DOHH2 (cell line): ENCODE measurements at regions not wholly inside any gene's neighbourhood (a gene's known extent, or its start where the extent isn't known, plus 50 kb on each side); places are given as distances from the start of the nearest gene placed in this dataset.

ENCODE experiments used
- H3F3A ChIP-seq: fragments of 200-600 bp; sonication (generic), shearing (Covaris generic); 2 replicates; pipeline ENCODE4 v1.6.0; 2016; ENCODE audit warnings: antibody characterized with exemption, mild to moderate bottlenecking; ENCODE audit not compliant: control insufficient read depth, insufficient read depth
- H3K27ac ChIP-seq: fragments of 200-600 bp; sonication (generic); 2 replicates; pipeline ENCODE4 v1.5.1; 2014; ENCODE audit warnings: low read depth, mild to moderate bottlenecking, low read length, moderate library complexity
- H3K27me3 ChIP-seq: fragments of 200-600 bp; sonication (generic); 2 replicates; pipeline ENCODE4 v1.6.1; 2014; ENCODE audit warnings: mild to moderate bottlenecking, low read length, mixed read lengths; ENCODE audit not compliant: control insufficient read depth
- H3K36me3 ChIP-seq: fragments of 200-600 bp; sonication (generic); 2 replicates; pipeline ENCODE4 v1.6.1; 2014; ENCODE audit warnings: mild to moderate bottlenecking, low read length, moderate library complexity, mixed read lengths; ENCODE audit not compliant: control insufficient read depth
- H3K4me1 ChIP-seq: fragments of 200-600 bp; sonication (generic); 2 replicates; pipeline ENCODE4 v1.6.1; 2014; ENCODE audit warnings: mild to moderate bottlenecking, low read length, mixed read lengths; ENCODE audit not compliant: control insufficient read depth
- H3K4me2 ChIP-seq: fragments of 200-600 bp; sonication (generic); 2 replicates; pipeline ENCODE4 v1.6.0; 2014; ENCODE audit warnings: mild to moderate bottlenecking, low read length, moderate library complexity
- H3K4me3 ChIP-seq: fragments of 200-600 bp; sonication (generic); 2 replicates; pipeline ENCODE4 v1.5.1; 2014; ENCODE audit warnings: mild to moderate bottlenecking, low read length, mixed read lengths
- H3K79me2 ChIP-seq: fragments of 200-600 bp; sonication (generic); 2 replicates; pipeline ENCODE4 v1.6.1; 2014; ENCODE audit warnings: mild to moderate bottlenecking, low read length, mixed read lengths; ENCODE audit not compliant: control insufficient read depth
- H3K9me2 ChIP-seq: fragments of 200-600 bp; sonication (generic); replicated peaks from 2 replicates; pipeline ENCODE4 v1.6.1; 2014; ENCODE audit warnings: mild to moderate bottlenecking, low read length, mixed read lengths; ENCODE audit not compliant: control insufficient read depth
- H3K9me3 ChIP-seq: fragments of 200-600 bp; sonication (generic); 2 replicates; pipeline ENCODE4 v1.6.1; 2014; ENCODE audit warnings: antibody characterized with exemption, low read length, mixed read lengths; ENCODE audit not compliant: control insufficient read depth, insufficient read depth
- H4K20me1 ChIP-seq: fragments of 200-600 bp; sonication (generic); 2 replicates; pipeline ENCODE4 v1.6.0; 2014; ENCODE audit warnings: low read depth, mild to moderate bottlenecking, antibody characterized with exemption, low read length, moderate library complexity; ENCODE audit not compliant: control insufficient read depth, insufficient read depth
- EZH2phosphoT487 ChIP-seq: fragments of 200-600 bp; sonication (generic); IDR thresholded peaks from 2 replicates; pipeline ENCODE4 v1.6.1; 2017; ENCODE audit warnings: borderline replicate concordance, mild to moderate bottlenecking, antibody characterized with exemption, low read length, moderate library complexity, mixed read lengths
- TF ChIP-seq, protein P1 (sequence below): fragments of 200-600 bp; sonication (generic); IDR thresholded peaks from one replicate; pipeline ENCODE4 v1.5.1; 2014; ENCODE audit warnings: antibody characterized with exemption, mild to moderate bottlenecking, low read depth, low read length; ENCODE audit not compliant: poor library complexity, severe bottlenecking

DNA sequence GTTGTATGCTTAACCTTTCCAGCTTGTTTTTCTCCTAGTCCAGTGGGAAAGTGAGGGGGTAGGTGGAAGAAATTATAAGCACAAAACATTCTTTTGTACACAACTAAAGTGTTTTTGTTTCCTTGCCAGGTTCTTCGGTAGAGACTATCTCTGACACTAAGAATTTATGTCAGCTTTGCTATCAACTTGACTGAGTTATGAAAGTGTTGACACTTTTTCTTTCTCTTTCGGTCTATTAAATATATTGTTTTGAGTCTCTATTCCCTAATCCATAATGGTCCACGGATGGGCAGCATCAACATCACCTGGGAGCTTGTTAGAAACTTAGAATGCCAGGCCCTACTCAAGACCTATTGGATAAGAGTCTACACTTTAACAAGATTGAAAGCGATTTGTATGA is 195.0 kb upstream of the ATP10B start:
- H4K20me1 ChIP-seq = no peaks in the 10 kb centered on the region
- no peaks in the 10 kb centered on the region for H3K9me2 ChIP-seq
- no peaks in the 10 kb centered on the region for H3K36me3 ChIP-seq
- H3K27ac ChIP-seq = no peak overlapping the region
- TF ChIP-seq, protein P1, sequence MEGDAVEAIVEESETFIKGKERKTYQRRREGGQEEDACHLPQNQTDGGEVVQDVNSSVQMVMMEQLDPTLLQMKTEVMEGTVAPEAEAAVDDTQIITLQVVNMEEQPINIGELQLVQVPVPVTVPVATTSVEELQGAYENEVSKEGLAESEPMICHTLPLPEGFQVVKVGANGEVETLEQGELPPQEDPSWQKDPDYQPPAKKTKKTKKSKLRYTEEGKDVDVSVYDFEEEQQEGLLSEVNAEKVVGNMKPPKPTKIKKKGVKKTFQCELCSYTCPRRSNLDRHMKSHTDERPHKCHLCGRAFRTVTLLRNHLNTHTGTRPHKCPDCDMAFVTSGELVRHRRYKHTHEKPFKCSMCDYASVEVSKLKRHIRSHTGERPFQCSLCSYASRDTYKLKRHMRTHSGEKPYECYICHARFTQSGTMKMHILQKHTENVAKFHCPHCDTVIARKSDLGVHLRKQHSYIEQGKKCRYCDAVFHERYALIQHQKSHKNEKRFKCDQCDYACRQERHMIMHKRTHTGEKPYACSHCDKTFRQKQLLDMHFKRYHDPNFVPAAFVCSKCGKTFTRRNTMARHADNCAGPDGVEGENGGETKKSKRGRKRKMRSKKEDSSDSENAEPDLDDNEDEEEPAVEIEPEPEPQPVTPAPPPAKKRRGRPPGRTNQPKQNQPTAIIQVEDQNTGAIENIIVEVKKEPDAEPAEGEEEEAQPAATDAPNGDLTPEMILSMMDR = no peak
- no peak for TF ChIP-seq EZH2phosphoT487
- H3K4me3 ChIP-seq = no peak overlapping the region
- H3K79me2 ChIP-seq = no peaks in the 10 kb centered on the region
- H3F3A ChIP-seq = no peaks in the 10 kb centered on the region
- H3K27me3 ChIP-seq = no peaks in the 10 kb centered on the region
- H3K9me3 ChIP-seq = no peaks in the 10 kb centered on the region
- no peak overlapping the region for H3K4me2 ChIP-seq
- H3K4me1 ChIP-seq = no peaks in the 10 kb centered on the region

DNA sequence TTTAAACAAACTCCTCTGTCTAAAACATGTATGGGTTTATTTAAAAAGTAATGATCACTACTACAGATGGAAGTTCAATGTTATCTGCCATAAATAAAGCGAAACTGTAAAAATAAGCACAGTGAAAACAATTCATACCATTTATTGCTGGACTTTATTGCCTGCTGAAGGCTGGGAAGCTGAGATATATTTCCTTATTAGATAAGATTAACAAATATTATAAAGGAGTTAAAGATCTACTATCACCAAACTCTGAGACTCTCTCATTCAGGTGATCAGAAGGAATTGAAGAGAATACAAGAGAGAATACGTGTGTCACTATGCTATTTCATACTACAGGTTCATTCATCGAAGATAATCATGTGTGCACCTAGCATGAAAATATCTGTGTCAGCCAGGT is 190.9 kb upstream of the ATP10B start:
- Histone ChIP-seq H3K9me3 (no peaks in the 10 kb centered on the region), H3K4me3 (no peak overlapping the region), H3K4me1 (no peaks in the 10 kb centered on the region), H3K4me2 (no peak overlapping the region), H3K79me2 (no peaks in the 10 kb centered on the region), H3K36me3 (no peaks in the 10 kb centered on the region), H3K27ac (no peak overlapping the region), H3F3A (no peaks in the 10 kb centered on the region), H4K20me1 (no peaks in the 10 kb centered on the region), H3K9me2 (no peaks in the 10 kb centered on the region), H3K27me3 (no peaks in the 10 kb centered on the region)
- no peak for TF ChIP-seq EZH2phosphoT487
- TF ChIP-seq, protein P1 = no peak

DNA sequence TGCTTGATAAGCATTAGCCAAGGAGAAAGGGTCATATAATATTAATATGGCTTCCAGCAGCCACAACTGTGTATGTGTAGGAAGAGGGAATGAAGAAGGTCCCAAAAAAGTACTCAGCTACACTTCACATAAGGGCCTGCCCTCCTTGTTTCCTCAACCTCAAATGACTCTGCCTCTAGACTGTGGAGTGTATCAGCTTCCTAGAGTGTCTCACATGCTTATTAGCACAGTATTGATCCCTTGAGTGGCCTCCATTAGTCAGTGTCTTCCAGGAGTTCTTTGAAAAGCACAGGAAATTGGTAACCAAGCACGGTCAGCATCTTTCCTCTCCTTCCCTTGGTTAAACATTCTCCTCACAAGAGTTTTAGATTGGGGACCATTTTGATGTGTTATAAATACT is 190.4 kb upstream of the ATP10B start:
- H3K9me2 ChIP-seq = no peaks in the 10 kb centered on the region
- H3K27me3 ChIP-seq = no peaks in the 10 kb centered on the region
- no peaks in the 10 kb centered on the region for H3K9me3 ChIP-seq
- H3K4me1 ChIP-seq = no peaks in the 10 kb centered on the region
- no peak overlapping the region for H3K4me3 ChIP-seq
- TF ChIP-seq, protein P1 = no peak
- no peak for TF ChIP-seq EZH2phosphoT487
- no peaks in the 10 kb centered on the region for H3K36me3 ChIP-seq
- H3K79me2 ChIP-seq = no peaks in the 10 kb centered on the region
- H3K27ac ChIP-seq = no peak overlapping the region
- no peaks in the 10 kb centered on the region for H3F3A ChIP-seq
- H3K4me2 ChIP-seq = no peak overlapping the region
- no peaks in the 10 kb centered on the region for H4K20me1 ChIP-seq

DNA sequence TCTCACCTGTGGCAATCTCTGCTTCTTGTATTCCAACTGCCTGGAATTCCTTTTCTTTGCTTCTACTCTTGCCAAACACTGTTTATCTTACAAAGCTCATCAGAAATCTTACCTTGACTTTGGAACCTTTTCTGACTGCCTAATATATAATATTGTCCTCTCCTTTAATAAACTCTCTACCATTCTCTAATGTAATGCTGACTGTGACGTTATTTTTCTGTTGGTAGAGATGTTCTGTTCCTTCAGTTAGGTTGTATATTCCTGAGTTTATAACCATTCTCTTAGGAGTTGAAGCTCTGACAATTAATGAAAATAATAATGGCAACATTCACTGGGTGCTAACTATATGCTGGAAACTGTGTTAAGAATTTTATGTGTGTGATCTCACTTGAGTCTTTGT is 188.8 kb upstream of the ATP10B start:
- Histone ChIP-seq H3K4me2 (no peak overlapping the region), H4K20me1 (no peaks in the 10 kb centered on the region), H3K9me3 (no peaks in the 10 kb centered on the region), H3K4me3 (no peak overlapping the region), H3K9me2 (no peaks in the 10 kb centered on the region), H3F3A (no peaks in the 10 kb centered on the region), H3K79me2 (no peaks in the 10 kb centered on the region), H3K4me1 (no peaks in the 10 kb centered on the region), H3K27ac (no peak overlapping the region), H3K36me3 (no peaks in the 10 kb centered on the region), H3K27me3 (no peaks in the 10 kb centered on the region)
- TF ChIP-seq, protein P1 = no peak
- no peak for TF ChIP-seq EZH2phosphoT487
